ENCODE measurements at regions not wholly inside any gene's neighbourhood (a gene's known extent, or its start where the extent isn't known, plus 50 kb on each side); places are given as distances from the start of the nearest gene placed in this dataset.
"Not testable (repeated sequence)": the region's sequence is repeated elsewhere in the genome, so short reads cannot be mapped to it uniquely, and the experiment has no call there.

DNA sequence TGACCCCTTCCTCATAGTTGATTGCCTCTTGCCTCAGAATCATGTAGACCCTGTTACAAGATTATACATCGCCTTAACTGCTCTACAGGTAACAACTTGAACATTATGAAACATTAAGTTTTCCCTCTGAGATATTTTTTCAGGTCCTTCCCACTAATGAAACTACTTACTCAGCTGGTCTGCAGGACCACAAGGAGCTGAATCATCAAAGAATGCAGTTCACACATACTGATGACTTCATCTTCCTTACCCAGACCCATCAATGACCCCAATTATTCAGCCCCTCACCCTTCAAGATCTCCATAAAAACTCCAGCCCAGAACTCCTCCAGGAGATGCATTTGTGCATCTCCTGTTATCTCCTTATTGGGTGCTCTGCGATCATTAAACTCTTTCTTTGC lies 720.9 kb downstream of the RAPGEF2 start:
- peaks cover 15% of the 10 kb centered on the region for H3K9me3 Mint-ChIP-seq
- intact Hi-C loops (cut with micrococcal nuclease) = no loop called here
- no peak overlapping the region for H3K4me3 Mint-ChIP-seq (ENCODE audit: low read depth)
- no peaks in the 10 kb centered on the region for H3K36me3 Mint-ChIP-seq (ENCODE audit: low read depth)
- no peaks in the 10 kb centered on the region for H3K4me1 Mint-ChIP-seq (ENCODE audit: low read depth)
- no peak for DNase-seq (ENCODE audit: low spot score)
- H3K27me3 Mint-ChIP-seq (ENCODE audit: low read depth) = no peaks in the 10 kb centered on the region
- no peak overlapping the region for H3K27ac Mint-ChIP-seq

DNA sequence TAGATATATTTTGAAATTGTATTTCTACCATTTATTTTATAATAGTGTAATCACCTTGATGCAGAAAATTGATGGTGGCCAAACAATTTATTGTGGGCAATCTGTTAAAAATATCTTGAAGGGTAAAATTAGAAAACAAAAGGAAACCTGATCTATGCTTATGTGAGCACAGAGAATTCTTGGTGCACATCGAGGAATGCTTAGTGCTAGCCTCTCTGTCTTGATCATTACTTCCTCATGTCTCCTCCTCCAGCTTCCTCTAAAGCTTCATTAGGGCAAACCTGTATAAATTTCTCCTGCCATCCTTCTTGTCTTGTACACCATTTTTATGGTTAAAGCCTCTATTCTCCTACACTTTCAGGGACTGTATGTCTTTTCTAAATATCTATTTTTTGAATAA lies 725.8 kb downstream of the RAPGEF2 start:
- Mint-ChIP-seq H3K36me3 (ENCODE audit: low read depth) (no peaks in the 10 kb centered on the region), H3K27ac (no peak overlapping the region), H3K27me3 (ENCODE audit: low read depth) (no peaks in the 10 kb centered on the region), H3K4me3 (ENCODE audit: low read depth) (no peak overlapping the region), H3K4me1 (ENCODE audit: low read depth) (no peaks in the 10 kb centered on the region), H3K9me3 (peaks cover 25% of the 10 kb centered on the region)
- intact Hi-C loops (cut with micrococcal nuclease) = no loop called here
- no peak for DNase-seq (ENCODE audit: low spot score)

DNA sequence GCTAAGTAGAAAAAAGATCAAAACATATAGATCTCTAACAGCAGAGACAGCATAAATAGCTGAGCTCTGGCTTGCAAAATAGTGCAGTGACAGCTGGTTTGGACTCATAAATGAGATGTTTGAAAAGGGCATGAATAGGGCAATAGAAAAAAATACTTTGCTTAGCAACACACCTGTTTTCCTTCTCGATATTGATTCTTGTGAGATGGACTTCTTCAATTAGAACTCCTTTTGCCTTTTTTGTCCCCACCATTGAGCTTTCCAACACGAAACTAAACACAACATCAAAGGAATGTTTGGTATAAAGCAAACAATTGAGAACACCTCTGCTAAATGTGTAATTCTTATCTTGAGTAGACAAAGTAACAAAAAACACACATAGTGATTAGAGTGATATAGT lies 726.3 kb downstream of the RAPGEF2 start:
- no peak for DNase-seq (ENCODE audit: low spot score)
- Mint-ChIP-seq H3K9me3 (peaks cover 28% of the 10 kb centered on the region), H3K27me3 (ENCODE audit: low read depth) (no peaks in the 10 kb centered on the region), H3K4me1 (ENCODE audit: low read depth) (no peaks in the 10 kb centered on the region), H3K36me3 (ENCODE audit: low read depth) (no peaks in the 10 kb centered on the region), H3K27ac (no peak overlapping the region), H3K4me3 (ENCODE audit: low read depth) (no peak overlapping the region)
- intact Hi-C loops (cut with micrococcal nuclease) = no loop called here

DNA sequence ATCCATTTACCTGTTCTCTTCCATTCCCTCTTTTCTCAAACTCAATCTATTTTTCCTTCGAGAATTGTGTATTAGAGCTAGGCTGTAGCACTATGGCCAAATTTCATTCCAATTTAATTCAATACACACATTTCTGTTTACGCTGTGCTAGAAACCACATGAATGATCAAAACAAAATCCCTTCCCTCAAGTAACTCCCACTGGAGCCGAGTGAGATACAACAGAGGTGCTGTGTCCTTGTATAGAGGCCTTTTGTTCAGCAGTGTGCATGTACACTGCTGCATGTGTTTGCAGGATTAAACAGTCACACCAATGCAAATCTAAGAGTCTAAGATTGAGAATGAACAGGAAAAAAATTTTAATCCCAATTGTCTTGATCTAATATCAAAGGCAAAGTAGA lies 734.2 kb downstream of the RAPGEF2 start:
- no peak overlapping the region for H3K27ac Mint-ChIP-seq
- no peak overlapping the region for H3K4me3 Mint-ChIP-seq (ENCODE audit: low read depth)
- intact Hi-C loops (cut with micrococcal nuclease) = no loop called here
- DNase-seq (ENCODE audit: low spot score) = no peak
- H3K36me3 Mint-ChIP-seq (ENCODE audit: low read depth) = no peaks in the 10 kb centered on the region
- H3K27me3 Mint-ChIP-seq (ENCODE audit: low read depth) = no peaks in the 10 kb centered on the region
- H3K4me1 Mint-ChIP-seq (ENCODE audit: low read depth) = no peaks in the 10 kb centered on the region
- peaks cover 21% of the 10 kb centered on the region for H3K9me3 Mint-ChIP-seq

DNA sequence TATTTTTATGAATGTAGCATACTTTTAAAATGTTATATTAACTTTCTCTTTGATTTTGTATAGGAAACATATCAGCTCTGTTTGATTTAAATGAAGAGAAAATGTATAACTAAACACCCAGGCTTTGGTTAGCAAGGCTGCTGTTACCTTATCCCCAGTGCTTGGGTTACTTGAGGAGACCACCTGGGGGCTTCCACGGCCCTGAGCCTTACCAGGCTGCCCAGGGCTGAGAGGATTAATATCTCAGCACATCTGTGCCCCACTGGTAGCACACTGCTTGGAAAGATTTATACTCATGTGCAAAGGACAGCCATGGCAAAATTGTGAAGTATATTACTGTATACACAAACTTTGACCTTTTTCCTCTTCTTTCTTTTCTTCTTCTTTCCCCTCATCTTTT lies 752.9 kb downstream of the RAPGEF2 start:
- Mint-ChIP-seq H3K9me3 (no peaks in the 10 kb centered on the region), H3K4me3 (ENCODE audit: low read depth) (no peak overlapping the region)
- intact Hi-C loops (cut with micrococcal nuclease) = no loop called here

DNA sequence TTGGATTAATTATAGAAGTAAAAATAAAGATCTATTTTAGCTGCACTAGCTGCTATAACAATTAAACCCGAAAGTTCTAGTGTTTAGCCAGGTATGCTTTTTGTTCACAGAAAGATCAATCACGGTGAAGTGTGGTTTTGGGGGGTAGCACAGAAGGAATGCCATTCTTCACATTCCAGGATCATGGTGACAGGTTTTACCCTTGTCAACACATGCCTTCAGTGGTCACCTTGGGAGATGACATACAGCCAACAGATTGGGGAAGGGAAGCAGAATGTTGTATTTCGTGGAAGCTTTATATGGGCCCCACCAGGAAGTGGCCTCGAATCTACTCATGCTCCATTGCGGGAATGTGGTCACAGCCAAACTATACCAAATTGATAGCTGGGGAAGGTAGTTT lies 753.6 kb downstream of the RAPGEF2 start:
- no peak for DNase-seq (ENCODE audit: low spot score)
- H3K27ac Mint-ChIP-seq = no peak overlapping the region
- H3K27me3 Mint-ChIP-seq (ENCODE audit: low read depth) = no peaks in the 10 kb centered on the region
- peaks cover 1% of the 10 kb centered on the region for H3K9me3 Mint-ChIP-seq
- no peaks in the 10 kb centered on the region for H3K36me3 Mint-ChIP-seq (ENCODE audit: low read depth)
- H3K4me1 Mint-ChIP-seq (ENCODE audit: low read depth) = no peaks in the 10 kb centered on the region
- intact Hi-C loops (cut with micrococcal nuclease) = no loop called here
- no peak overlapping the region for H3K4me3 Mint-ChIP-seq (ENCODE audit: low read depth)

More for the DNA sequence above, 752.9 kb downstream of the RAPGEF2 start:
- H3K4me1 Mint-ChIP-seq (ENCODE audit: low read depth) = no peaks in the 10 kb centered on the region
- no peaks in the 10 kb centered on the region for H3K27me3 Mint-ChIP-seq (ENCODE audit: low read depth)
- H3K27ac Mint-ChIP-seq = no peak overlapping the region
- DNase-seq (ENCODE audit: low spot score) = no peak
- H3K36me3 Mint-ChIP-seq (ENCODE audit: low read depth) = no peaks in the 10 kb centered on the region

DNA sequence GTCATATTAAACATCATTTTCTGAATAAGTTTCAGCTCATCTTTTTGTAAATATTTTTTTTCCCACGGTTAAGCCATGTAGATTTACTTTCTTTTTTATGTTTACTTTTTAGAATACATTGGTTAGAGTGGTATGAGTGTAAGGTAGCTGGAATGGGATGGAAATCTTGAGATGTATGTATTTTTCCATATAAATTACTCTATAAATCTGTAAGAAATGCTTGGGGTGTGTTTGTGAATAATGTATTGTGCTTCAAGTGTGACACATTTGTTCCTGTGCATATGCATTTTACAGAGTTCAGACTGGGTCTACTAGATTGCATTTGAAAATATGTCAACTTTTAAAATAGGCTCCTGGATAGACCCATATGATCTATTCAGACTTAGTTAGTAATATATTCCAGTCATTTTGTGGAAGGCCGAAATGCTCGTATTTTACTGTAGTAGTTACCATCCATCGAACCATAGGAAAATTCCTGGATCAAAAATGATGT lies 756.8 kb downstream of the RAPGEF2 start:
- H3K27me3 Mint-ChIP-seq (ENCODE audit: low read depth) = no peaks in the 10 kb centered on the region
- peaks cover 7% of the 10 kb centered on the region for H3K9me3 Mint-ChIP-seq
- no peaks in the 10 kb centered on the region for H3K36me3 Mint-ChIP-seq (ENCODE audit: low read depth)
- H3K4me1 Mint-ChIP-seq (ENCODE audit: low read depth) = no peaks in the 10 kb centered on the region
- H3K4me3 Mint-ChIP-seq (ENCODE audit: low read depth) = no peak overlapping the region
- DNase-seq (ENCODE audit: low spot score) = no peak
- no peak overlapping the region for H3K27ac Mint-ChIP-seq
- intact Hi-C loops (cut with micrococcal nuclease) = no loop called here

DNA sequence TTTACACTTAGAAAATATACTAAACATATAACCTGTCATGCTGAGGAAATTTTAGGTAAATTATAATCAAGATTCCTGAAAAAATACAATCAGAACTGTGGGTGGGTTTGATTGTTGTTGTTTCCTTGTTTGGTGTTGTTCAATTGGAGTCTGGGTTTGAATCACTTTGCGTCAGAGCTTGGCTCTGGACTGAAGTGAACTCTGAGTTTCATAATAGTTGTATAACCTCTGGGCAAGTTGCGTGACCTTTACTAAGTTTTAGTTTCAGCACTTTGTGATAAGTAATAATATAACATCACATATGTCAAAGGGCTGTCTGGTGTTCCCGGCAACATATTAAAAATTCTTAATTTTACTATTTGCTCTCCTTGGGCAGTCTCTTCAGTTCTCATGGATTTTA lies 758.1 kb downstream of the RAPGEF2 start:
- H3K27ac Mint-ChIP-seq = no peak overlapping the region
- intact Hi-C loops (cut with micrococcal nuclease) = no loop called here
- no peak overlapping the region for H3K4me3 Mint-ChIP-seq (ENCODE audit: low read depth)

DNA sequence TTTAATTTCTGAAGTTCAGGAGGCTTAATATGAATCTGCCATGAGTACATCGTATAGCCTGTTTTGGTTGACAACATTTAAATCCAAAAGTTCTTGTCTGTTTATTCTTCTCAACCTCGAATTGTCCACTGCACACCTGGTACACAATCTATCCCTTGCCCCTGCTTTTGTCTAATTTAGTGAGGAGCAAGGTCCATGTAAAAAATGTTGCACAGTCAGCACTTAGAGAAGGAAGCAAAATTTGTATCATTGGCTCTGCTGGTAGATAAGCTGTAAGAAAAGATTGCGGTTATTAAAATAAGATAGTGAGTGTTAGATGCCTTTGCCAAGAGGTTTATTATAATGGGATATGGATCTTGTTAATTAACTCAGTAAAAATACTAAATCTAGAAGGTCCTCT lies 761.5 kb downstream of the RAPGEF2 start:
- no peaks in the 10 kb centered on the region for H3K36me3 Mint-ChIP-seq (ENCODE audit: low read depth)
- no peak for DNase-seq (ENCODE audit: low spot score)
- H3K27ac Mint-ChIP-seq = no peak overlapping the region
- no peaks in the 10 kb centered on the region for H3K27me3 Mint-ChIP-seq (ENCODE audit: low read depth)
- H3K4me3 Mint-ChIP-seq (ENCODE audit: low read depth) = no peak overlapping the region
- H3K4me1 Mint-ChIP-seq (ENCODE audit: low read depth) = no peaks in the 10 kb centered on the region
- intact Hi-C loops (cut with micrococcal nuclease) = no loop called here
- H3K9me3 Mint-ChIP-seq = peaks cover 14% of the 10 kb centered on the region

More for the DNA sequence above, 758.1 kb downstream of the RAPGEF2 start:
- no peaks in the 10 kb centered on the region for H3K4me1 Mint-ChIP-seq (ENCODE audit: low read depth)
- no peak for DNase-seq (ENCODE audit: low spot score)
- no peaks in the 10 kb centered on the region for H3K27me3 Mint-ChIP-seq (ENCODE audit: low read depth)
- H3K9me3 Mint-ChIP-seq = peaks cover 10% of the 10 kb centered on the region
- no peaks in the 10 kb centered on the region for H3K36me3 Mint-ChIP-seq (ENCODE audit: low read depth)

DNA sequence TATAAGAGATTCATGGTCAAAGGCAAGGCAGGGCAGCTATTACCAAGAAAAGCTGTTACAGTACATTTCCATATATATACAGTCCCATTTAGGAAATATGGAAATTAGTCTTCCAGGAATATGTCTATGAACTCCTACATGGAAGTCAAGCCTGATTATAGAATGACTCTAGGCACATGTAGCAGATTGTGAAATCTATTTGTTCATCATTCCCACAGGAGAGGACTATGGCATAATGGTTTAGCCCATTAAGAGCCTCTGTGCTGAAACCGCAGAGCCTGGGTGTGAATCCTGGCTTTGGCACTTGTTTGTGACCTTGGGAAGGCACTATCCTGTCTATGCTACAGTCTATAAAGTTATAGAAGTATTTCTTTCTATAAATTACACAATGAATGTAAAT lies 764.8 kb downstream of the RAPGEF2 start:
- Mint-ChIP-seq H3K4me3 (ENCODE audit: low read depth) (no peak overlapping the region), H3K36me3 (ENCODE audit: low read depth) (no peaks in the 10 kb centered on the region), H3K9me3 (peaks cover 13% of the 10 kb centered on the region), H3K27ac (no peak overlapping the region), H3K4me1 (ENCODE audit: low read depth) (no peaks in the 10 kb centered on the region), H3K27me3 (ENCODE audit: low read depth) (no peaks in the 10 kb centered on the region)
- no peak for DNase-seq (ENCODE audit: low spot score)
- intact Hi-C loops (cut with micrococcal nuclease) = no loop called here

DNA sequence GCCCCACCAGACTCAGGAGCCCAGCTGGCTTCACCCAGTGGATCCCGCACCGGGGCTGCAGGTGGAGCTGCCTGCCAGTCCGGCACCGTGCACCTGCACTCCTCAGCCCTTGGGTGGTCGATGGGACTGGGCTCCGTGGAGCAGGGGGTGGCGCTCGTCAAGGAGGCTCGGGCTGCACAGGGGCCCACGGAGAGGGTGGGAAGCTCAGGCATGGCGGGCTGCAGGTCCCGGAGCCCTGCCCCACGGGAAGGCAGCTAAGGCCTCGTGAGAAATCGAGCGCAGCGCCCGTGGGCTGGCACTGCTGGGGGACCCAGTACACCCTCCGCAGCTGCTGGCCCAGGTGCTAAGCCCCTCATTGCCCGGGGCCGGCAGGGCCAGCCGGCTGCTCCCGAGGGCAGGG lies 766.1 kb downstream of the RAPGEF2 start:
- H3K27ac Mint-ChIP-seq; H3K36me3 Mint-ChIP-seq (ENCODE audit: low read depth); DNase-seq (ENCODE audit: low spot score); H3K4me3 Mint-ChIP-seq (ENCODE audit: low read depth); H3K27me3 Mint-ChIP-seq (ENCODE audit: low read depth); H3K4me1 Mint-ChIP-seq (ENCODE audit: low read depth); intact Hi-C loops (cut with micrococcal nuclease): not testable (repeated sequence)
- H3K9me3 Mint-ChIP-seq = peaks cover 13% of the 10 kb centered on the region

DNA sequence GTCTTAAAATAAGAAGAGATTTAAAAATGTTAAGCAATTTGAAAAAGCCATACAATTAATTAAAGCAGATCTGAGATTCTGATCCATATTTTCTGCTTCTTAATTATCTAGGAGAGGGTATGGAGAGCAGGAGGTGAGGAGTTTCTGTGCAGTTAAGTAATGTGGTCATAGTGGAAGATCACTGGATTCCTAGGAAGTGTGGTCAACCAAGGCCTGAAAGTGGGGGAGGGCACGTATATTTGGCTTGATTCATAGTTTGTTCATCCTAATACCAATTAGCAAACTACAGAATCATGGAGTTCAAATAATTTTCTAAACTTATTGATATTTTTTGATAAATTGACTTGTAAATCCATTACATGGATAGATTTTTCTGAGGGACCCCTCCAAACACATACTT lies 768.3 kb downstream of the RAPGEF2 start:
- H3K27me3 Mint-ChIP-seq (ENCODE audit: low read depth) = no peaks in the 10 kb centered on the region
- no peaks in the 10 kb centered on the region for H3K4me1 Mint-ChIP-seq (ENCODE audit: low read depth)
- no peak for DNase-seq (ENCODE audit: low spot score)
- H3K36me3 Mint-ChIP-seq (ENCODE audit: low read depth) = no peaks in the 10 kb centered on the region
- H3K27ac Mint-ChIP-seq = no peak overlapping the region
- H3K9me3 Mint-ChIP-seq = peaks cover 11% of the 10 kb centered on the region
- intact Hi-C loops (cut with micrococcal nuclease) = no loop called here
- no peak overlapping the region for H3K4me3 Mint-ChIP-seq (ENCODE audit: low read depth)

DNA sequence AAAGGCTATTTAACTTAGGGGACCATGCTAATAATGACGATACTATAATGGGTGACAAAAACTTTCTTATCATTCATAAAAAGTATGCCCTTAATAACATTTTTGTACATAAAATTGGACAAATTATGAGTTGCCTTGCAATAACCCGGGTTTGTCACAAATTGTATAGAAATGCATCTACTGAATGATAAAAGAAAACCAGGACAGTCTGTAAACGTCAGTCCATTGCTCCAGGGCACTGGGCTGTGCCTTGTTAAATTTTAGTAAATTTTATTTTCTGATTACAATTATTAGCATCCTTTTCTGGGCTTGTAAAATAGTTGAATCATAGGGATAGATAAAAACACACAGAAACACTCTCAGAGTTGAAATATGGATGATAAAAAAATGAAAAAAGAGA lies 778.3 kb downstream of the RAPGEF2 start:
- H3K4me3 Mint-ChIP-seq (ENCODE audit: low read depth) = no peak overlapping the region
- H3K4me1 Mint-ChIP-seq (ENCODE audit: low read depth) = no peaks in the 10 kb centered on the region
- H3K9me3 Mint-ChIP-seq = no peaks in the 10 kb centered on the region
- intact Hi-C loops (cut with micrococcal nuclease) = no loop called here
- DNase-seq (ENCODE audit: low spot score) = no peak
- H3K27me3 Mint-ChIP-seq (ENCODE audit: low read depth) = no peaks in the 10 kb centered on the region
- H3K36me3 Mint-ChIP-seq (ENCODE audit: low read depth) = no peaks in the 10 kb centered on the region
- H3K27ac Mint-ChIP-seq = no peak overlapping the region

DNA sequence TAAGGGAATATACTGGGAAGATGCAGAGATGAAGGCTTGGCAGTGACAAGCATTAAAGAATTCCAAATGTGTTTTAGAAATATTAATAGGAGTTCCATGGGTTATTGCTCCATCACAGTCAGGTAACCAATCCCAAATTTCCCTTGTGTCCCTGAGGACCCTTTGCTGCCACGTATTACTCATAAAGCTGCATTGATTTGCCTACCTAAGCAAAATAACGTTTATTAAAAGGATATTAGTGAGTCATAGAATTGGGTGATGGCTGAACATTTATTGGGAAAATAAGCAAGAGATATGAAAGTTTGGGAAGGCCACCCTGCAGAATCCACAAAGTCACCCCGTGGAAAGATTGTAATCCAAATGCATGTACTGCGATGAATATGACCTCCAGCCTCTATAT lies 782.1 kb downstream of the RAPGEF2 start:
- DNase-seq (ENCODE audit: low spot score) = no peak
- intact Hi-C loops (cut with micrococcal nuclease) = no loop called here
- Mint-ChIP-seq H3K27me3 (ENCODE audit: low read depth) (no peaks in the 10 kb centered on the region), H3K9me3 (no peaks in the 10 kb centered on the region), H3K36me3 (ENCODE audit: low read depth) (no peaks in the 10 kb centered on the region), H3K4me1 (ENCODE audit: low read depth) (no peaks in the 10 kb centered on the region), H3K27ac (no peak overlapping the region), H3K4me3 (ENCODE audit: low read depth) (no peak overlapping the region)

Measured in activated T-helper 2 cell treated with anti-CD3 and anti-CD28 coated beads, Interferon-gamma antibody, Interleukin-2, Interleukin-4, amounts not matched to agents 10 μg/mL and 5 μg/mL and 100 μg/mL, durations not matched to agents 14 hours and 24 hours and 36 hours (primary cell).